HEK293 (cell line): ENCODE measurements at regions not wholly inside any gene's neighbourhood (a gene's known extent, or its start where the extent isn't known, plus 50 kb on each side); places are given as distances from the start of the nearest gene placed in this dataset.

Experiments used
- HOXA7 ChIP-seq: sonication (generic); formaldehyde crosslinking; IDR thresholded peaks from 2 replicates; pipeline ENCODE4 v1.8.1; 2022; ENCODE audit warnings: missing genetic modification reagents, borderline replicate concordance
- KLF8 ChIP-seq: fragments of 450-650 bp; formaldehyde crosslinking; IDR thresholded peaks from 2 replicates; pipeline ENCODE4 v1.5.1; 2016; ENCODE audit warnings: missing biosample characterization, missing genetic modification characterization
- OVOL3 ChIP-seq: fragments of 450-650 bp; formaldehyde crosslinking; IDR thresholded peaks from 2 replicates; pipeline ENCODE4 v1.5.1; 2016; ENCODE audit warnings: missing biosample characterization, missing genetic modification characterization
- SCRT1 ChIP-seq: fragments of 450-650 bp; formaldehyde crosslinking; IDR thresholded peaks from 2 replicates; pipeline ENCODE4 v1.5.1; 2016; ENCODE audit warnings: missing biosample characterization, missing genetic modification characterization, borderline replicate concordance
- YY2 ChIP-seq: fragments of 450-650 bp; formaldehyde crosslinking; IDR thresholded peaks from 2 replicates; pipeline ENCODE4 v1.5.1; 2016; ENCODE audit warnings: missing biosample characterization, missing genetic modification characterization
- ZFHX2 ChIP-seq: fragments of 450-650 bp; formaldehyde crosslinking; conservative IDR thresholded peaks from 2 replicates; pipeline ENCODE4 v1.5.1; 2016; ENCODE audit warnings: missing biosample characterization, missing genetic modification characterization
- ZNF155 ChIP-seq: fragments of 450-650 bp; formaldehyde crosslinking; IDR thresholded peaks from 2 replicates; pipeline ENCODE4 v1.5.1; 2016; ENCODE audit warnings: missing biosample characterization, missing genetic modification characterization
- ZNF157 ChIP-seq: fragments of 450-650 bp; formaldehyde crosslinking; IDR thresholded peaks from 2 replicates; pipeline ENCODE4 v1.5.1; 2016; ENCODE audit warnings: missing biosample characterization, missing genetic modification characterization
- ZNF292 ChIP-seq: fragments of 450-650 bp; formaldehyde crosslinking; IDR thresholded peaks from 2 replicates; pipeline ENCODE4 v1.5.1; 2016; ENCODE audit warnings: low read depth, missing biosample characterization, missing genetic modification characterization, borderline replicate concordance
- ZNF561 ChIP-seq: fragments of 450-650 bp; IDR thresholded peaks from 2 replicates; pipeline ENCODE4 v1.5.1; 2018; ENCODE audit warnings: missing biosample characterization, missing genetic modification characterization, borderline replicate concordance
- ZNF585B ChIP-seq: fragments of 450-650 bp; formaldehyde crosslinking; IDR thresholded peaks from 2 replicates; pipeline ENCODE4 v1.5.1; 2016; ENCODE audit warnings: missing biosample characterization, missing genetic modification characterization
- ZNF623 ChIP-seq: fragments of 450-650 bp; formaldehyde crosslinking; IDR thresholded peaks from 2 replicates; pipeline ENCODE4 v1.5.1; 2016; ENCODE audit warnings: missing biosample characterization, missing genetic modification characterization
- ZNF664 ChIP-seq: fragments of 450-650 bp; formaldehyde crosslinking; IDR thresholded peaks from 2 replicates; pipeline ENCODE4 v1.5.1; 2016; ENCODE audit warnings: missing biosample characterization, missing genetic modification characterization
- TF ChIP-seq, protein P1 (sequence below): fragments of 450-650 bp; IDR thresholded peaks from 2 replicates; pipeline ENCODE4 v1.5.1; 2018; ENCODE audit warnings: missing biosample characterization, mild to moderate bottlenecking, missing genetic modification characterization
- TF ChIP-seq, protein P2 (sequence below): fragments of 450-650 bp; formaldehyde crosslinking; IDR thresholded peaks from 2 replicates; pipeline ENCODE4 v1.5.1; 2016; ENCODE audit warnings: missing biosample characterization, missing genetic modification characterization
- TF ChIP-seq, protein P3 (sequence below): fragments of 450-650 bp; formaldehyde crosslinking; IDR thresholded peaks from 2 replicates; pipeline ENCODE4 v1.5.1; 2016; ENCODE audit warnings: missing biosample characterization, missing genetic modification characterization, borderline replicate concordance
- TF ChIP-seq, protein P4 (sequence below): fragments of 450-650 bp; formaldehyde crosslinking; IDR thresholded peaks from 2 replicates; pipeline ENCODE4 v1.5.1; 2016; ENCODE audit warnings: missing biosample characterization, missing genetic modification characterization
- TF ChIP-seq, protein P5 (sequence below): fragments of 450-650 bp; formaldehyde crosslinking; IDR thresholded peaks from 2 replicates; pipeline ENCODE4 v1.5.1; 2016; ENCODE audit warnings: missing biosample characterization, missing genetic modification characterization

DNA sequence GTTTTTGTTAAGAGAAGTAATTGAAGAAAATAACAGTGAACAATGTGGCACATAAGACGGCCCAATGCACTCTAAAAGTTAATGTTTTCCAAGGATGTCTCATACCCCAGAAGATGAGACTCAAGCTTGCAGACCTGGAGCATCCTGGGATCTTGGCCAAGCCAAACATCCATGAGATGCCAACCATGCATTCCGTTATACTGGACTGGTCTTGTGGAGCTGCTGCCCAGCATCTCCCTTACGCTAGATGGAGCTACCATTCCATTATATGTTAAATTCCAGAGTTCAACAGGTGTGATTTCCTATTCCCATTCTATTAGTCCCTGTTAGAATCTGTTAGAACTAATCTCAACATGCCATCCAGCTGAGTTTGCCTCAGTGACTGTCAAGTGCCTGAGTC, 181.8 kb downstream of the PDCD6IP start (continued):
- TF ChIP-seq ZNF292 (tag by site-specific recombination): no peak
- no peak for TF ChIP-seq ZNF664
- TF ChIP-seq YY2 (tag by site-specific recombination): no peak
- TF ChIP-seq SCRT1 (tag by site-specific recombination): peak; percentile 80; the same call in 1 of the 2 replicates
- TF ChIP-seq ZNF585B (tag by site-specific recombination): no peak
- TF ChIP-seq, protein P1, sequence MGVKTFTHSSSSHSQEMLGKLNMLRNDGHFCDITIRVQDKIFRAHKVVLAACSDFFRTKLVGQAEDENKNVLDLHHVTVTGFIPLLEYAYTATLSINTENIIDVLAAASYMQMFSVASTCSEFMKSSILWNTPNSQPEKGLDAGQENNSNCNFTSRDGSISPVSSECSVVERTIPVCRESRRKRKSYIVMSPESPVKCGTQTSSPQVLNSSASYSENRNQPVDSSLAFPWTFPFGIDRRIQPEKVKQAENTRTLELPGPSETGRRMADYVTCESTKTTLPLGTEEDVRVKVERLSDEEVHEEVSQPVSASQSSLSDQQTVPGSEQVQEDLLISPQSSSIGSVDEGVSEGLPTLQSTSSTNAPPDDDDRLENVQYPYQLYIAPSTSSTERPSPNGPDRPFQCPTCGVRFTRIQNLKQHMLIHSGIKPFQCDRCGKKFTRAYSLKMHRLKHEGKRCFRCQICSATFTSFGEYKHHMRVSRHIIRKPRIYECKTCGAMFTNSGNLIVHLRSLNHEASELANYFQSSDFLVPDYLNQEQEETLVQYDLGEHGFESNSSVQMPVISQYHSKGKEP (tag by site-specific recombination): no peak
- TF ChIP-seq, protein P2, sequence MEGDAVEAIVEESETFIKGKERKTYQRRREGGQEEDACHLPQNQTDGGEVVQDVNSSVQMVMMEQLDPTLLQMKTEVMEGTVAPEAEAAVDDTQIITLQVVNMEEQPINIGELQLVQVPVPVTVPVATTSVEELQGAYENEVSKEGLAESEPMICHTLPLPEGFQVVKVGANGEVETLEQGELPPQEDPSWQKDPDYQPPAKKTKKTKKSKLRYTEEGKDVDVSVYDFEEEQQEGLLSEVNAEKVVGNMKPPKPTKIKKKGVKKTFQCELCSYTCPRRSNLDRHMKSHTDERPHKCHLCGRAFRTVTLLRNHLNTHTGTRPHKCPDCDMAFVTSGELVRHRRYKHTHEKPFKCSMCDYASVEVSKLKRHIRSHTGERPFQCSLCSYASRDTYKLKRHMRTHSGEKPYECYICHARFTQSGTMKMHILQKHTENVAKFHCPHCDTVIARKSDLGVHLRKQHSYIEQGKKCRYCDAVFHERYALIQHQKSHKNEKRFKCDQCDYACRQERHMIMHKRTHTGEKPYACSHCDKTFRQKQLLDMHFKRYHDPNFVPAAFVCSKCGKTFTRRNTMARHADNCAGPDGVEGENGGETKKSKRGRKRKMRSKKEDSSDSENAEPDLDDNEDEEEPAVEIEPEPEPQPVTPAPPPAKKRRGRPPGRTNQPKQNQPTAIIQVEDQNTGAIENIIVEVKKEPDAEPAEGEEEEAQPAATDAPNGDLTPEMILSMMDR (tag by site-specific recombination): no peak
- TF ChIP-seq ZNF623 (tag by site-specific recombination): no peak
- TF ChIP-seq ZNF155 (tag by site-specific recombination): no peak
- TF ChIP-seq KLF8 (tag by site-specific recombination): no peak
- TF ChIP-seq, protein P3, sequence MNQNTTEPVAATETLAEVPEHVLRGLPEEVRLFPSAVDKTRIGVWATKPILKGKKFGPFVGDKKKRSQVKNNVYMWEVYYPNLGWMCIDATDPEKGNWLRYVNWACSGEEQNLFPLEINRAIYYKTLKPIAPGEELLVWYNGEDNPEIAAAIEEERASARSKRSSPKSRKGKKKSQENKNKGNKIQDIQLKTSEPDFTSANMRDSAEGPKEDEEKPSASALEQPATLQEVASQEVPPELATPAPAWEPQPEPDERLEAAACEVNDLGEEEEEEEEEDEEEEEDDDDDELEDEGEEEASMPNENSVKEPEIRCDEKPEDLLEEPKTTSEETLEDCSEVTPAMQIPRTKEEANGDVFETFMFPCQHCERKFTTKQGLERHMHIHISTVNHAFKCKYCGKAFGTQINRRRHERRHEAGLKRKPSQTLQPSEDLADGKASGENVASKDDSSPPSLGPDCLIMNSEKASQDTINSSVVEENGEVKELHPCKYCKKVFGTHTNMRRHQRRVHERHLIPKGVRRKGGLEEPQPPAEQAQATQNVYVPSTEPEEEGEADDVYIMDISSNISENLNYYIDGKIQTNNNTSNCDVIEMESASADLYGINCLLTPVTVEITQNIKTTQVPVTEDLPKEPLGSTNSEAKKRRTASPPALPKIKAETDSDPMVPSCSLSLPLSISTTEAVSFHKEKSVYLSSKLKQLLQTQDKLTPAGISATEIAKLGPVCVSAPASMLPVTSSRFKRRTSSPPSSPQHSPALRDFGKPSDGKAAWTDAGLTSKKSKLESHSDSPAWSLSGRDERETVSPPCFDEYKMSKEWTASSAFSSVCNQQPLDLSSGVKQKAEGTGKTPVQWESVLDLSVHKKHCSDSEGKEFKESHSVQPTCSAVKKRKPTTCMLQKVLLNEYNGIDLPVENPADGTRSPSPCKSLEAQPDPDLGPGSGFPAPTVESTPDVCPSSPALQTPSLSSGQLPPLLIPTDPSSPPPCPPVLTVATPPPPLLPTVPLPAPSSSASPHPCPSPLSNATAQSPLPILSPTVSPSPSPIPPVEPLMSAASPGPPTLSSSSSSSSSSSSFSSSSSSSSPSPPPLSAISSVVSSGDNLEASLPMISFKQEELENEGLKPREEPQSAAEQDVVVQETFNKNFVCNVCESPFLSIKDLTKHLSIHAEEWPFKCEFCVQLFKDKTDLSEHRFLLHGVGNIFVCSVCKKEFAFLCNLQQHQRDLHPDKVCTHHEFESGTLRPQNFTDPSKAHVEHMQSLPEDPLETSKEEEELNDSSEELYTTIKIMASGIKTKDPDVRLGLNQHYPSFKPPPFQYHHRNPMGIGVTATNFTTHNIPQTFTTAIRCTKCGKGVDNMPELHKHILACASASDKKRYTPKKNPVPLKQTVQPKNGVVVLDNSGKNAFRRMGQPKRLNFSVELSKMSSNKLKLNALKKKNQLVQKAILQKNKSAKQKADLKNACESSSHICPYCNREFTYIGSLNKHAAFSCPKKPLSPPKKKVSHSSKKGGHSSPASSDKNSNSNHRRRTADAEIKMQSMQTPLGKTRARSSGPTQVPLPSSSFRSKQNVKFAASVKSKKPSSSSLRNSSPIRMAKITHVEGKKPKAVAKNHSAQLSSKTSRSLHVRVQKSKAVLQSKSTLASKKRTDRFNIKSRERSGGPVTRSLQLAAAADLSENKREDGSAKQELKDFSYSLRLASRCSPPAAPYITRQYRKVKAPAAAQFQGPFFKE: no peak
- no peak for TF ChIP-seq ZNF561 (tag by site-specific recombination)
- TF ChIP-seq, protein P4, sequence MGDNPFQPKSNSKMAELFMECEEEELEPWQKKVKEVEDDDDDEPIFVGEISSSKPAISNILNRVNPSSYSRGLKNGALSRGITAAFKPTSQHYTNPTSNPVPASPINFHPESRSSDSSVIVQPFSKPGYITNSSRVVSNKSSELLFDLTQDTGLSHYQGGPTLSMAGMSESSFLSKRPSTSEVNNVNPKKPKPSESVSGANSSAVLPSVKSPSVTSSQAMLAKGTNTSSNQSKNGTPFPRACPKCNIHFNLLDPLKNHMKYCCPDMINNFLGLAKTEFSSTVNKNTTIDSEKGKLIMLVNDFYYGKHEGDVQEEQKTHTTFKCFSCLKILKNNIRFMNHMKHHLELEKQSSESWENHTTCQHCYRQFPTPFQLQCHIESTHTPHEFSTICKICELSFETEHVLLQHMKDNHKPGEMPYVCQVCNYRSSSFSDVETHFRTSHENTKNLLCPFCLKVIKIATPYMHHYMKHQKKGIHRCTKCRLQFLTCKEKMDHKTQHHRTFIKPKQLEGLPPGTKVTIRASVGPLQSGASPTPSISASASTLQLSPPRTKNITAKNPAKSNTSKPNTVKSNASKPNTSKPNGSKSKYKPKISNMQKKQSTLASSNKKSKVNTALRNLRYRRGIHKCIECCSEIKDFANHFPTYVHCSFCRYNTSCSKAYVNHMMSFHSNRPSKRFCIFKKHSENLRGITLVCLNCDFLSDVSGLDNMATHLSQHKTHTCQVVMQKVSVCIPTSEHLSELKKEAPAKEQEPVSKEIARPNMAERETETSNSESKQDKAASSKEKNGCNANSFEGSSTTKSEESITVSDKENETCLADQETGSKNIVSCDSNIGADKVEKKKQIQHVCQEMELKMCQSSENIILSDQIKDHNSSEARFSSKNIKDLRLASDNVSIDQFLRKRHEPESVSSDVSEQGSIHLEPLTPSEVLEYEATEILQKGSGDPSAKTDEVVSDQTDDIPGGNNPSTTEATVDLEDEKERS (tag by site-specific recombination): no peak
- TF ChIP-seq, protein P5, sequence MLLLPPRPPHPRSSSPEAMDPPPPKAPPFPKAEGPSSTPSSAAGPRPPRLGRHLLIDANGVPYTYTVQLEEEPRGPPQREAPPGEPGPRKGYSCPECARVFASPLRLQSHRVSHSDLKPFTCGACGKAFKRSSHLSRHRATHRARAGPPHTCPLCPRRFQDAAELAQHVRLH (tag by site-specific recombination): no peak
- no peak for TF ChIP-seq HOXA7 (CRISPR knock-in tag)
- TF ChIP-seq ZNF157 (tag by site-specific recombination): no peak
- TF ChIP-seq ZFHX2 (tag by site-specific recombination): no peak
- TF ChIP-seq OVOL3 (tag by site-specific recombination): no peak
- TF ChIP-seq, all 188 proteins: peak for 3
